ENCODE measurements at regions not wholly inside any gene's neighbourhood (a gene's known extent, or its start where the extent isn't known, plus 50 kb on each side); places are given as distances from the start of the nearest gene placed in this dataset.

DNA sequence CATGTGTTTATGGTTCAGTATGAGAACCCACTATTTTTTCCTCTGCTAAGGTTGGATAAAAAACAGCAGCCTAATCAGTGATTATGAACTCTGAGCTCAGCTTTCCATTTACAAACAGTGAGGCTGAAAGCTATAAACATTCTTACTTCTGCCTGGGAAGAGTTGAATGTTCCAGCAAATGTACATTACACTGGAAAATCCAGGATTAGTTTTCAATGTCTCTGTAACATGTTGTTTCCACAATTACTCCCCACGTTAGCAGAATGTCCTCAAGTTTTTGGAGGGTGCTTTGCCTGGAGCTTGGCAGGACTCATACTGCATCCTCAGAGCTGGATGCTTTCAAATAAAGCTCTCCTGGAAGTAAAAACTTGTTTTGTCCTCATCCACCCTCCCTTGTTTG lies 150.4 kb downstream of the POSTN start:
- H3K4me1 Mint-ChIP-seq (ENCODE audit: low read depth, unreplicated experiment): no peaks in the 10 kb centered on the region
- no peaks in the 10 kb centered on the region for H3K9me3 Mint-ChIP-seq (ENCODE audit: unreplicated experiment)
- no peaks in the 10 kb centered on the region for H3K27me3 Mint-ChIP-seq (ENCODE audit: unreplicated experiment)
- no peak overlapping the region for H3K27ac Mint-ChIP-seq (ENCODE audit: unreplicated experiment)
- no peaks in the 10 kb centered on the region for H3K36me3 Mint-ChIP-seq (ENCODE audit: unreplicated experiment)
- no peak overlapping the region for H3K4me3 Mint-ChIP-seq (ENCODE audit: unreplicated experiment)
- DNase-seq: no peak
- TF ChIP-seq, protein P1, sequence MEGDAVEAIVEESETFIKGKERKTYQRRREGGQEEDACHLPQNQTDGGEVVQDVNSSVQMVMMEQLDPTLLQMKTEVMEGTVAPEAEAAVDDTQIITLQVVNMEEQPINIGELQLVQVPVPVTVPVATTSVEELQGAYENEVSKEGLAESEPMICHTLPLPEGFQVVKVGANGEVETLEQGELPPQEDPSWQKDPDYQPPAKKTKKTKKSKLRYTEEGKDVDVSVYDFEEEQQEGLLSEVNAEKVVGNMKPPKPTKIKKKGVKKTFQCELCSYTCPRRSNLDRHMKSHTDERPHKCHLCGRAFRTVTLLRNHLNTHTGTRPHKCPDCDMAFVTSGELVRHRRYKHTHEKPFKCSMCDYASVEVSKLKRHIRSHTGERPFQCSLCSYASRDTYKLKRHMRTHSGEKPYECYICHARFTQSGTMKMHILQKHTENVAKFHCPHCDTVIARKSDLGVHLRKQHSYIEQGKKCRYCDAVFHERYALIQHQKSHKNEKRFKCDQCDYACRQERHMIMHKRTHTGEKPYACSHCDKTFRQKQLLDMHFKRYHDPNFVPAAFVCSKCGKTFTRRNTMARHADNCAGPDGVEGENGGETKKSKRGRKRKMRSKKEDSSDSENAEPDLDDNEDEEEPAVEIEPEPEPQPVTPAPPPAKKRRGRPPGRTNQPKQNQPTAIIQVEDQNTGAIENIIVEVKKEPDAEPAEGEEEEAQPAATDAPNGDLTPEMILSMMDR (IDR thresholded peaks at IDR 0.05; ENCODE audit: partially characterized antibody, unreplicated experiment): no peak

DNA sequence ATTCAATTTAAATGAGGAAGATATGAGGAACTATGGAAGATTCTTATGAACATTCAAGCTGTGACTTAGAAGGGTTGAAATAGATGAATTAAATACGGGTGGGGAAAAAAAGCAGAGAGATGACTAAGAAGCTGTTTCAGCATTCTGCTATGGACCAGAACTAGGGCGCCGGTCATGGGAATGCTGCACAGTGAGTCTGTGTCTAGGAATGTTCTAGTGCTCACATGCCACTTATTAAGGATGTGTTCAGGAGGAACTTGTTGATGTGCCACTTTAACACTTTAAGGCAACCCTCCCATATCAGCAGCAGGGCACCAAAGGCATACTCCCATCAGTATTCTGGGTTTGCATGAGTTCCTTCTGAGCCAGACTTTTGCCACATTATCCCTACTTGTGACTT lies 152.1 kb downstream of the POSTN start:
- Mint-ChIP-seq H3K4me3 (ENCODE audit: unreplicated experiment) (no peak overlapping the region), H3K9me3 (ENCODE audit: unreplicated experiment) (no peaks in the 10 kb centered on the region), H3K27ac (ENCODE audit: unreplicated experiment) (no peak overlapping the region), H3K36me3 (ENCODE audit: unreplicated experiment) (no peaks in the 10 kb centered on the region), H3K27me3 (ENCODE audit: unreplicated experiment) (no peaks in the 10 kb centered on the region), H3K4me1 (ENCODE audit: low read depth, unreplicated experiment) (no peaks in the 10 kb centered on the region)
- no peak for DNase-seq
- TF ChIP-seq, protein P1 (IDR thresholded peaks at IDR 0.05; ENCODE audit: partially characterized antibody, unreplicated experiment): no peak

DNA sequence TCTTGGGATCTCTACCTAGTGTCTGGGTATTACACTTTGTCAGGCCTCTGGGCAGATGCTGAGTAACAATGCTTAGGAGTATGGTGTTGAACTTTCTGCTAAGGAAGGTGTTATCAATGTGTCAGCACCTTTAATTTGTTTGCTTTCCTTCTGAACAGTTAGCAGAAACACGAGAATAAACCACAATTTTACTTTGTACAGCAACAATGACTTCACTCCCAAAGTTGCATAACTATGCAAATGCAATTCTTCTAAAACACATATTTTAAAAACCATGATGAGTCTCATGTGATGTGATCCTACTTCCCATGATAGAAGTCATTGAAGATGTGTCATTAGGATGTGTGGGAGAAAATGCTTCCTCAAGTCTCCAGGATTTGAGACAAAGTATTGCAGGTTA lies 155.0 kb downstream of the POSTN start:
- TF ChIP-seq, protein P1 (IDR thresholded peaks at IDR 0.05; ENCODE audit: partially characterized antibody, unreplicated experiment): no peak
- no peak overlapping the region for H3K4me3 Mint-ChIP-seq (ENCODE audit: unreplicated experiment)
- H3K27me3 Mint-ChIP-seq (ENCODE audit: unreplicated experiment): no peaks in the 10 kb centered on the region
- H3K4me1 Mint-ChIP-seq (ENCODE audit: low read depth, unreplicated experiment): no peaks in the 10 kb centered on the region
- H3K36me3 Mint-ChIP-seq (ENCODE audit: unreplicated experiment): no peaks in the 10 kb centered on the region
- no peak for DNase-seq
- no peak overlapping the region for H3K27ac Mint-ChIP-seq (ENCODE audit: unreplicated experiment)
- H3K9me3 Mint-ChIP-seq (ENCODE audit: unreplicated experiment): peaks cover 1% of the 10 kb centered on the region

DNA sequence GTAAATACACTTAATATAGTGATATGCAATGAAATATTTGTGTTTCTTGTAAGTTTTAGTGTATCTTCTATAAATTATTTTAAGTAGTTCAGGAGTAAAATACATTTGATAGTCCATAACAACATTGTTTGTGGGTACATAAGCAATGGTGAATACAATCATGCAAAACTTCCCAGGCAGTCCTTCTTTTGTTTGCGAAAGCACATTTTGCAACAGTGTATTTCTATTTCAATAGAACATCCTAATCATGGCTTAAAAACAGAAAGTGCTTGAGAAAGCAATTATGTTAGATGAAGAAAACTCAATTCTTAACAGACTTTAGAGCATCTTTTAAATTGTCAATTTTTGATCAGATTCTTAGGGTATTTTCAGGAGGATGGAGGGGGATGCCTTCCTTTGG lies 155.6 kb downstream of the POSTN start:
- DNase-seq: no peak
- Mint-ChIP-seq H3K27ac (ENCODE audit: unreplicated experiment) (no peak overlapping the region), H3K4me3 (ENCODE audit: unreplicated experiment) (no peak overlapping the region), H3K27me3 (ENCODE audit: unreplicated experiment) (no peaks in the 10 kb centered on the region), H3K4me1 (ENCODE audit: low read depth, unreplicated experiment) (no peaks in the 10 kb centered on the region), H3K36me3 (ENCODE audit: unreplicated experiment) (no peaks in the 10 kb centered on the region), H3K9me3 (ENCODE audit: unreplicated experiment) (peaks cover 1% of the 10 kb centered on the region)
- TF ChIP-seq, protein P1 (IDR thresholded peaks at IDR 0.05; ENCODE audit: partially characterized antibody, unreplicated experiment): no peak

DNA sequence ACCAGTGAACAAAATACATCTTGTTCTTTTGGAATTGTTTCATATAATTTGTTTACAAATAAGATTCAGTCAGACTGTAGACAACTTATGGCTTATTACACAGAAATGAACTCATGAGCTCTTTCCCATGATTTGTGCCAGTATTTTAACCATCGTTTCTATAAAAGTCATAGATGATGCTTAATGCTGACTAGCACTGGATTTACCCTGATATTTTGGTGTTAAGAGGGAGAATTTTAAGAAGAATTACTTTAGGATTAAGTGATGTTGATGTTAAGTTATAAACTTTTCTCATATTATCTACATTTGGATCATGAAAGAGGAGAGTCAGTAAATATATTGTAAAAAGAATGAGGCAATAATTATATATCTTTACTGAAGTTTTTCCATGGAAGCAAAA lies 162.7 kb downstream of the POSTN start:
- Mint-ChIP-seq H3K27me3 (ENCODE audit: unreplicated experiment) (no peaks in the 10 kb centered on the region), H3K36me3 (ENCODE audit: unreplicated experiment) (no peaks in the 10 kb centered on the region), H3K4me1 (ENCODE audit: low read depth, unreplicated experiment) (no peaks in the 10 kb centered on the region), H3K4me3 (ENCODE audit: unreplicated experiment) (no peak overlapping the region), H3K27ac (ENCODE audit: unreplicated experiment) (no peak overlapping the region), H3K9me3 (ENCODE audit: unreplicated experiment) (peaks cover 1% of the 10 kb centered on the region)
- no peak for DNase-seq
- TF ChIP-seq, protein P1 (IDR thresholded peaks at IDR 0.05; ENCODE audit: partially characterized antibody, unreplicated experiment): no peak

All from glutamatergic neuron (in vitro differentiated cells).